Fibroblast of villous mesenchyme (primary cell): ENCODE measurements at regions not wholly inside any gene's neighbourhood (a gene's known extent, or its start where the extent isn't known, plus 50 kb on each side); places are given as distances from the start of the nearest gene placed in this dataset.

Source experiments
- DNase-seq: peaks from one replicate; pipeline ENCODE4 v3.0.0-alpha.2; 2010; ENCODE audit warnings: low read depth
- H3K4me3 ChIP-seq: 2 replicates; pipeline ENCODE4 v1.5.1; 2011; ENCODE audit warnings: low read depth, mild to moderate bottlenecking, low read length
- TF ChIP-seq, protein P1 (sequence below): IDR thresholded peaks from 2 replicates; pipeline ENCODE4 v1.5.1; 2012; ENCODE audit warnings: low read depth, mild to moderate bottlenecking, low read length; ENCODE audit not compliant: insufficient read depth

DNA sequence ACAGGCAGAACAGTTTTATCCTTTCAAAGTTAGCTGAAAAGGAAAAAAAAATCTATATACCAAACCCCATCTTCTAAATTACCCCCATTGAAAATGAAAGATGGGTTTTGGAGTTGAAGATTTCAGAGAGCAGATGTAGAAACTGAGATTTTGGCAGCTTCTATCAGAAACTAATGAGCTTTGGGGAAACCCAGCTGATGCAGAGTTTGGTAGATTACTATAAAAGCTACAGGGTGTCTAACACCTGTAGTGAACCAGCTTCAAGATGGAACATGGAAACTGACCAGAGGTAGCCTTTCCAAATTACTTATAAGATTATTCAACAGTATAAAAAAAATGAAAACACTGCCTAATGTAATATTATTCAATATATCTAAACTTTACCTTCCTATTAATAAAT lies 583.1 kb downstream of the XIRP2 start:
- no peak overlapping the region for H3K4me3 ChIP-seq
- TF ChIP-seq, protein P1, sequence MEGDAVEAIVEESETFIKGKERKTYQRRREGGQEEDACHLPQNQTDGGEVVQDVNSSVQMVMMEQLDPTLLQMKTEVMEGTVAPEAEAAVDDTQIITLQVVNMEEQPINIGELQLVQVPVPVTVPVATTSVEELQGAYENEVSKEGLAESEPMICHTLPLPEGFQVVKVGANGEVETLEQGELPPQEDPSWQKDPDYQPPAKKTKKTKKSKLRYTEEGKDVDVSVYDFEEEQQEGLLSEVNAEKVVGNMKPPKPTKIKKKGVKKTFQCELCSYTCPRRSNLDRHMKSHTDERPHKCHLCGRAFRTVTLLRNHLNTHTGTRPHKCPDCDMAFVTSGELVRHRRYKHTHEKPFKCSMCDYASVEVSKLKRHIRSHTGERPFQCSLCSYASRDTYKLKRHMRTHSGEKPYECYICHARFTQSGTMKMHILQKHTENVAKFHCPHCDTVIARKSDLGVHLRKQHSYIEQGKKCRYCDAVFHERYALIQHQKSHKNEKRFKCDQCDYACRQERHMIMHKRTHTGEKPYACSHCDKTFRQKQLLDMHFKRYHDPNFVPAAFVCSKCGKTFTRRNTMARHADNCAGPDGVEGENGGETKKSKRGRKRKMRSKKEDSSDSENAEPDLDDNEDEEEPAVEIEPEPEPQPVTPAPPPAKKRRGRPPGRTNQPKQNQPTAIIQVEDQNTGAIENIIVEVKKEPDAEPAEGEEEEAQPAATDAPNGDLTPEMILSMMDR, result no peak
- DNase-seq, result no peak

DNA sequence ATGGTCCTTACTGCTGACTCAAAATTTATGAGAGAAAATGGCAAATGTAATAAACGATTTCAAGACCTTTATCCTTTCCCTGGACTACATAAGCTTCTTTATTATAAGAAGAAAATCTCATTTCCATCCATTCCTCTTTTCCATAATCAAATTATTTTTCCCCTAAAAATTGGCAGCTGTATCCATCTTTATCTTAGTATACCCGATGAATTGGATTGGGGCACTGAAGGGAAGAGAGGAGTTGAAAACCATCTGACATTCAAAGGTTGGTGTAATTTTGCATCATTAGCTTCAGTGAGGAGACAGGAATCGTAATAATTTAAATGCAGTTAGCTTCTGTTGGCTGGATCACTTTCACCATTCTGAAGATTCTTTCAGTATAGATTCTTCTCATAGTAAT lies 574.1 kb downstream of the XIRP2 start:
- H3K4me3 ChIP-seq, result no peak overlapping the region
- TF ChIP-seq, protein P1, result no peak
- no peak for DNase-seq

DNA sequence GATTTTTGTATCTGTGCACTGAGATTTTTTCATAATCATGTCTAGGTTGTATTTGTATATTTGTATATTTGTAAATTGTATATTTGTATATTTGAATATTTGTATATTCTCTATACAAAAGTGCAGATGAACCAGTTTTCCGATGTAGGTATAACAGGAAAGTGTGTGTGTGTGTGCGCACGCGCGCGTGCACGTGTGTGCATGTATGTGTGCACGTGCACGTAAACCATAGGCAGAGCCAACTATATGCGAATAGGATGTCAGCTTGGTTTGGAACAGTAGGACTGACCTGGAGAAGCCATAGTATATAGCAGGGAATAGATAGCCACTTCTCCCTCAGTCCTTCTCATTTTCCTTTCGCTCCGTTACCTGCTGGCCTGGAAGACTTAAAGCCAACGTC lies 565.8 kb downstream of the XIRP2 start:
- DNase-seq, result no peak
- H3K4me3 ChIP-seq, result no peak overlapping the region
- TF ChIP-seq, protein P1, result no peak

DNA sequence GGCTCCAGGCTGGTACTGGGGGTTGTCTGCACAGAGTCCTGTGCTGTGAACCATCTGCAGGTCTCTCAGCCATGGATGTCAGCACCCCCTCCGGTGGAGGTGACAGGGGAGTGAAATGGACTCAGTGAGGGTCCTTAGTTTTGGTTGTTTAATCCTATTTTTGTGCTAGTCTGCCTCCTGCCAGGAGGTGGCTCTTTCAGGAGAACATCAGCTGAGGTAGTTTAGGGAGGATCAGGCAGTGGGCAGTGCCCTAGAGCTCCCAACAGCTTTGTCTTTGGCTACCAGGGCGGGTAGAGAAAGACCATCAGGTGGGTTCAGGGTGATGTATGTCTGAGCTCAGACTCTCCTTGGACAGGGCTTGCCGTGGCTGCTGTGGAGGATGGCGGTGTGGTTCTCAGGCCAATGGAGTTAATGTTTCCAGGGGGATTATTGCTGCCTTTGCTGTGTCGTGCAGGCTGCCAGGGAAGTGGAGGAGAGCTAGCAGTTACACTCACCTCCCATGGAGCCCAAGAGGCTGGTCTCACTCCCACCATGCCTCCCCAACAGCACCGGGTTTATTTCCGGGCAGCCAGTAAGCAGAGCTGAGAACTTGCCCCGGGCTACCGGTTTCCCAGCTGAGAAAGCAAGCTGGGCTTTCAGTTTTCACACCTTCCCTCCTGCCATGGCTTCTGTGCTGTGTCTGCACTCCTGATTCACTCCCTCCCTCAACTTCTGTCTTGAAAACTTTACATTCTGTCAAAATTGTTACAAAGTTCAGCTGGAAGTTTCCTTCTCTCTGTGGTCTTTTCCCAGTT lies 563.4 kb downstream of the XIRP2 start:
- no peak overlapping the region for H3K4me3 ChIP-seq
- TF ChIP-seq, protein P1, result no peak
- DNase-seq, result no peak

DNA sequence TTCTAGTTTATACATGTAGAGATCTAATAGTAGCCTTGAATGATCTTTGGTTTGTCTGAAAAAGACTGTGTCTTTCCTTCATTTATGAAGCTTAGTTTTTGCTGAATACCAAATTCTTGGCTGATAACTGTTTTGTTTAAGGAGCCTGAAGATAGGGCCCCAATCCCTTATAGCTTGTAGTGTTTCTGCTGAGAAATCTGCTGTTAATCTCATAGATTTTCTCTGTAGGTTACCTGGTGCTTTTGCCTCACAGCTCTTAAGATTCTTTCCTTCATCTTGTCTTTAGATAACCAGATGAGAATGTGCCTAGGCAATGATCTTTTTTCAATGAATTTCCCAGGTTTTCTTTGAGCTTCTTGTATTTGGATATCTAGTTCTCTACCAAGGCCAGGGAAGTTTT lies 562.1 kb downstream of the XIRP2 start:
- no peak overlapping the region for H3K4me3 ChIP-seq
- TF ChIP-seq, protein P1, result no peak
- DNase-seq, result no peak

DNA sequence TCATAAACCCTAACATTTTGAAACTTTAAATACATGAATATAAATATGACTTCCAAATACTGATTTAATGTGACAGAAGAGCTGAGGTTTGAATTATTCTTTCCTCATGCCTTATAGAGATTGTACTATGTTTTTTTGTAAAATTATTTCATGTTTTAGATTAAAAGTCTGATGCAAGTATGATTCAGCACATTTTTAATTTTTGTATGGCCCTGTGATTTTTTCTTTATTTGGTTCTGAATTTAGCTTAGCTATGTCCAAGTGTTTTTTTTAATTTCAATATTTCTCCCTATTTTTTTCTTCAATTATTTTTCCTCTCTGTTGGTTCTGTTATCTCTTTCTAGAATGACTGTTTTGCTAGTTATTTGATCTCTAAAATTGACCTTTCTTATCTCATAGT lies 552.1 kb downstream of the XIRP2 start:
- TF ChIP-seq, protein P1, result no peak
- no peak overlapping the region for H3K4me3 ChIP-seq
- no peak for DNase-seq

DNA sequence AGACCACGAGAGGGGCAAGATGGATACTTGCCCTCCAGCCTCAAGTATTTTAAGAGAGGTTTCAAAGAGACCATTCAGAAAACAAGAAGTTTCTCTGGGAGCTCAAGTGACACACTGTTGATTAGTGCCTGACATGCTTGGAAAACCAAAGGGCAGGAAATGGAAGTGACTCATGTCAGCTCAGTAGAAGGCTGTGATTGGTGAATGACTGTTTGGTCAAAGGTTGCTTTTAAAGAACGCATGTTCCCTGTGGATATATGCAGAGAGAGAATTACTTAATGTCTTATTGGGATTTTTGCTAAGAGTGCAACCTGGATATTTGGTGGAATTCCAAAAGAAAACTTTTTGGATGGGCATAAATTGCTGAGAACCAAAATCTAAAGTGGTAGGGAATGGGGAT lies 549.9 kb downstream of the XIRP2 start:
- DNase-seq, result peak; percentile 13
- TF ChIP-seq, protein P1, result no peak
- no peak overlapping the region for H3K4me3 ChIP-seq
